B cell (primary cell): ENCODE measurements at regions not wholly inside any gene's neighbourhood (a gene's known extent, or its start where the extent isn't known, plus 50 kb on each side); places are given as distances from the start of the nearest gene placed in this dataset.

ENCODE experiments used
- ATAC-seq: fragments of 200-7000 bp; cut with Tn5 transposase; one replicate; pipeline ENCODE4 v1.10.0; 2021; ENCODE audit warnings: low read depth, mild to moderate bottlenecking, moderate number of reproducible peaks, moderate library complexity
- CTCF ChIA-PET: fragments of 350-600 bp; sonication (Branson Sonifier 250); formaldehyde crosslinking; loops from one replicate; lab custom pipeline; 2021; ENCODE audit warnings: antibody characterized with exemption, inconsistent platforms; lab: Charles Lee
- POLR2A ChIA-PET: fragments of 350-600 bp; sonication (Branson Sonifier 250); formaldehyde crosslinking; loops from one replicate; lab custom pipeline; 2021; ENCODE audit warnings: antibody characterized with exemption; lab: Charles Lee
- DNase-seq: peaks from one replicate; pipeline ENCODE4 v3.0.0; 2013
- H2AFZ ChIP-seq: 2 replicates; pipeline ENCODE4 v1.6.1; 2012; ENCODE audit warnings: mild to moderate bottlenecking, low read depth, low read length; ENCODE audit not compliant: insufficient read depth, poor library complexity, severe bottlenecking
- H3K27ac ChIP-seq, 2 donors: 1 replicate in 1 of 2; 2 replicates in 1 of 2; pipeline ENCODE4 v1.5.1; 2012 to 2013; ENCODE audit warnings: low read length in 2 of 2, mild to moderate bottlenecking in 2 of 2, moderate library complexity in 1 of 2
- H3K27me3 ChIP-seq, 4 experiments: fragments of 200-600 bp in 1 of 4; sonication (generic) in 1 of 4; replicated peaks in 1 of 4; 1 replicate in 2 of 4; 2 replicates in 2 of 4; pipeline versions ENCODE4 v1.6.1 to v1.7.0; 2013 to 2016; ENCODE audit warnings: low read length in 3 of 4, mild to moderate bottlenecking in 2 of 4, mixed read lengths in 1 of 4, moderate library complexity in 1 of 4; ENCODE audit not compliant: insufficient read depth in 4 of 4, control insufficient read depth in 3 of 4; ENCODE audit errors: control extremely low read depth in 1 of 4
- H3K36me3 ChIP-seq, 2 experiments: replicated peaks in 1 of 2; 1 replicate in 1 of 2; 2 replicates in 1 of 2; pipeline versions ENCODE4 v1.6.1 to v1.7.1; 2013; ENCODE audit warnings: low read length in 1 of 2; ENCODE audit not compliant: insufficient read depth in 2 of 2, control insufficient read depth in 1 of 2; ENCODE audit errors: control extremely low read depth in 1 of 2, extremely low read depth in 1 of 2
- H3K4me1 ChIP-seq, 2 donors: fragments of 200-600 bp in 1 of 2; sonication (generic) in 1 of 2; 1 replicate in 1 of 2; 2 replicates in 1 of 2; pipeline versions ENCODE4 v1.5.1 to v1.6.1; 2013 to 2017; ENCODE audit warnings: low read length in 2 of 2; ENCODE audit not compliant: control insufficient read depth in 2 of 2, insufficient read depth in 2 of 2
- H3K4me2 ChIP-seq: replicated peaks from 2 replicates; pipeline ENCODE3; 2012; ENCODE audit warnings: mild to moderate bottlenecking, low read depth, low read length; ENCODE audit not compliant: poor library complexity, severe bottlenecking
- H3K4me3 ChIP-seq, 5 experiments: fragments of 200-600 bp in 1 of 5; sonication (generic) in 1 of 5; 1 replicate in 3 of 5; 2 replicates in 2 of 5; pipeline versions ENCODE4 v1.5.1 to v1.7.0; 2011 to 2016; ENCODE audit warnings: low read length in 4 of 5, mild to moderate bottlenecking in 4 of 5, low read depth in 2 of 5, control low read depth in 1 of 5, moderate library complexity in 1 of 5; ENCODE audit not compliant: insufficient read depth in 1 of 5; ENCODE audit errors: control extremely low read depth in 1 of 5, extremely low read depth in 1 of 5
- H3K79me2 ChIP-seq: fragments of 200-600 bp; sonication (generic); one replicate; pipeline ENCODE4 v1.6.0; 2016; ENCODE audit warnings: low read length; ENCODE audit not compliant: control insufficient read depth, insufficient read depth
- H3K9ac ChIP-seq: fragments of 200-600 bp; sonication (generic); 2 replicates; pipeline ENCODE4 v1.6.1; 2017; ENCODE audit warnings: mild to moderate bottlenecking, low read length, moderate library complexity
- H3K9me3 ChIP-seq, 3 donors: one replicate each; pipeline versions ENCODE4 v1.6.1 to v1.7.1; 2013; ENCODE audit warnings: low read length in 2 of 3; ENCODE audit not compliant: control insufficient read depth in 2 of 3, insufficient read depth in 1 of 3; ENCODE audit errors: control extremely low read depth in 1 of 3
- H4K20me1 ChIP-seq: 2 replicates; pipeline ENCODE4 v1.6.0; 2012; ENCODE audit warnings: mild to moderate bottlenecking, low read length; ENCODE audit not compliant: insufficient read depth, control insufficient read depth, poor library complexity, severe bottlenecking
- H3K27ac Mint-ChIP-seq: one replicate; pipeline ENCODE4 v1.8.0; 2021; ENCODE audit warnings: mixed read lengths
- H3K27me3 Mint-ChIP-seq: one replicate; pipeline ENCODE4 v1.8.0; 2021; ENCODE audit warnings: mixed read lengths
- H3K4me1 Mint-ChIP-seq: one replicate; pipeline ENCODE4 v1.8.0; 2021; ENCODE audit warnings: mixed read lengths
- H3K4me3 Mint-ChIP-seq: one replicate; pipeline ENCODE4 v1.8.0; 2021; ENCODE audit warnings: mixed read lengths
- H3K9me3 Mint-ChIP-seq: one replicate; pipeline ENCODE4 v1.8.0; 2022; ENCODE audit warnings: mixed read lengths; ENCODE audit not compliant: insufficient read depth
- CTCF ChIP-seq: fragments of 200-600 bp; IDR thresholded peaks from one replicate; pipeline ENCODE4 v1.8.0; 2022; ENCODE audit warnings: antibody characterized with exemption, mild to moderate bottlenecking
- EZH2 ChIP-seq: IDR thresholded peaks from 2 replicates; pipeline ENCODE4 v1.6.1; 2012; ENCODE audit warnings: borderline replicate concordance, low read depth, mild to moderate bottlenecking, moderate library complexity, low read length; ENCODE audit not compliant: insufficient read depth, poor library complexity, severe bottlenecking
- WGBS: methylation state at CpG from one replicate; pipeline ENCODE4 v1.1.5; 2013; ENCODE audit warnings: missing lambda C conversion rate; ENCODE audit not compliant: insufficient coverage; 5-methylcytosine and 5-hydroxymethylcytosine counted together
- intact Hi-C: fragments of 100-400 bp; cut with micrococcal nuclease; formaldehyde crosslinking; loops from one replicate; pipeline ENCODE4 v1.10.0; 2022

DNA sequence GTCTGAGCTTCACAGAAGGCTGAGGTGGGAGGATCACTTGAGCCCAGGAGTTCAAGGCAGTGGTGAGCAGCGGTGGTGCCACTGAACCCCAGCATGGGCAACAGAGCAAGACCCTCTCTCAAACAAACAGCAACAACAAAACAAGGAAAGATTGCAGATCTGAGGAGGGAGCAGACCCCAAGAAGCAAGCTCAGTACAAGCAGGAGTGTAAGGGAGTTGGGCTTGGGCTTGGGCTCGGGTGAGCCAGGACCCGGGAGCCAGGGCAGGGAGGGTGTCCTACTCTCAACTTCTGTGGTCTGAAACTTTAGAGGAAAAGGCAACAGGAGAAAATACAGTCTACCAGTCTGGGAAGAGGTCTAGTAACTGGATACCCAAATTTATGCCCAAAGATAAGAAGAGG, 92.0 kb upstream of the RAB12 start:
- intact Hi-C loops, result no loop called here
- Mint-ChIP-seq H3K27me3 (peaks cover 28% of the 10 kb centered on the region), H3K4me1 (no peaks in the 10 kb centered on the region), H3K4me3 (no peak overlapping the region), H3K27ac (no peak overlapping the region), H3K9me3 (peaks cover 2% of the 10 kb centered on the region)
- ChIA-PET POLR2A (no interaction called here), CTCF (no interaction called here)
- DNase-seq (no peak), ATAC-seq (no peak)
- no peaks in the 10 kb centered on the region for H3K27me3 ChIP-seq
- H3K9ac ChIP-seq, result no peak overlapping the region
- no peak overlapping the region for H3K27ac ChIP-seq
- no peaks in the 10 kb centered on the region for H3K79me2 ChIP-seq
- H2AFZ ChIP-seq, result no peak overlapping the region
- no peaks in the 10 kb centered on the region for H3K36me3 ChIP-seq
- H3K9me3 ChIP-seq, result peaks cover 0 to 3% (median 0%) of the 10 kb centered on the region in 3 donors
- H3K4me2 ChIP-seq, result no peak overlapping the region
- TF ChIP-seq CTCF (no peak), EZH2 (no peak)
- H3K4me1 ChIP-seq, result no peaks in the 10 kb centered on the region
- no peaks in the 10 kb centered on the region for H4K20me1 ChIP-seq
- 100% methylated on average over 2 of the region's 3 CpGs for WGBS
- no peak overlapping the region for H3K4me3 ChIP-seq

DNA sequence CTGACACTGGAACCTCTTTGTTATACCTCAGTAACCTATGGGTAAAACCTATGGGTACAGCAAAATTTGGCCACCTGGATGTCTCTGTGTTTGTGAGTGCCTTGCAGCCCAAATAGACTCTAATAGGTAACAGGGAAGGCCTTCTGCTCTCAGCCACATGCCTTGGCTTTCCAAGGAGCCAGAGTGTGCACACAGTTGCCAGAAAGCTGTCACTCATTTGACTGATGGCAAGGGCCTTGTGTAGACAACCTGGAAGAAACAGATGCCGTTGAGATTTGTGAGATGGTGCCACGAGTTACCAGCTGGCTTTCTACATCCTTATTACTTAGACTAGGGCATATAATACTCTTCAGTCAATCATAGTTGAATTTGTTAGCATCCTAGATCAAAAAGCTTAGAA, 90.1 kb upstream of the RAB12 start:
- Histone ChIP-seq H3K4me1 (no peaks in the 10 kb centered on the region), H3K4me2 (no peak overlapping the region), H3K9ac (no peak overlapping the region), H3K27me3 (peaks cover 0 to 4% (median 3%) of the 10 kb centered on the region in 4 experiments), H3K4me3 (no peak overlapping the region), H3K79me2 (no peaks in the 10 kb centered on the region), H2AFZ (no peak overlapping the region), H4K20me1 (no peaks in the 10 kb centered on the region), H3K27ac (no peak overlapping the region), H3K9me3 (peaks cover 0 to 3% (median 0%) of the 10 kb centered on the region in 3 donors), H3K36me3 (no peaks in the 10 kb centered on the region)
- no peak overlapping the region for H3K27ac Mint-ChIP-seq
- H3K4me1 Mint-ChIP-seq, result no peaks in the 10 kb centered on the region
- intact Hi-C loops, result no loop called here
- H3K4me3 Mint-ChIP-seq, result no peak overlapping the region
- ATAC-seq (no peak), DNase-seq (no peak)
- CTCF ChIA-PET, result no interaction called here
- no peak for TF ChIP-seq EZH2
- H3K27me3 Mint-ChIP-seq, result peaks cover 37% of the 10 kb centered on the region
- peaks cover 2% of the 10 kb centered on the region for H3K9me3 Mint-ChIP-seq
- POLR2A ChIA-PET, result no interaction called here
- no CpG with 5 or more reads among the region's 2 CpGs for WGBS
